Ishikawa (cell line): ENCODE measurements at regions not wholly inside any gene's neighbourhood (a gene's known extent, or its start where the extent isn't known, plus 50 kb on each side); places are given as distances from the start of the nearest gene placed in this dataset.

ENCODE experiments used
- CEBPB ChIP-seq: IDR thresholded peaks from 2 replicates; pipeline ENCODE4 v1.6.1; 2012
- CREB1 ChIP-seq: IDR thresholded peaks from 2 replicates; pipeline ENCODE4 v1.6.1; 2012; ENCODE audit warnings: low read depth
- EGR1 ChIP-seq: IDR thresholded peaks from 2 replicates; pipeline ENCODE4 v1.6.1; 2012
- EP300 ChIP-seq: IDR thresholded peaks from 2 replicates; pipeline ENCODE4 v1.6.1; 2012; ENCODE audit warnings: borderline replicate concordance
- FOXM1 ChIP-seq: IDR thresholded peaks from 2 replicates; pipeline ENCODE4 v1.6.1; 2012; ENCODE audit warnings: low read depth, borderline replicate concordance
- NFIC ChIP-seq: IDR thresholded peaks from 2 replicates; pipeline ENCODE4 v1.6.1; 2012
- RAD21 ChIP-seq: IDR thresholded peaks from 2 replicates; pipeline ENCODE4 v1.6.1; 2012; ENCODE audit warnings: low read depth
- TAF1 ChIP-seq: IDR thresholded peaks from 2 replicates; pipeline ENCODE4 v1.6.1; 2012; ENCODE audit warnings: low read depth, mild to moderate bottlenecking
- TCF12 ChIP-seq: IDR thresholded peaks from 2 replicates; pipeline ENCODE4 v1.6.1; 2012; ENCODE audit warnings: low read depth
- TEAD4 ChIP-seq: IDR thresholded peaks from 2 replicates; pipeline ENCODE4 v1.6.1; 2012
- YY1 ChIP-seq: IDR thresholded peaks from 2 replicates; pipeline ENCODE4 v1.6.1; 2012; ENCODE audit warnings: low read depth
- ZBTB7A ChIP-seq: IDR thresholded peaks from 2 replicates; pipeline ENCODE4 v1.6.1; 2012; ENCODE audit warnings: low read depth
- TF ChIP-seq, protein P1 (sequence below): IDR thresholded peaks from 2 replicates; pipeline ENCODE4 v1.6.1; 2012
- TF ChIP-seq, protein P2 (sequence below): IDR thresholded peaks from 2 replicates; pipeline ENCODE4 v1.6.1; 2012
- TF ChIP-seq, protein P3 (sequence below): IDR thresholded peaks from 2 replicates; pipeline ENCODE4 v1.6.1; 2012; ENCODE audit warnings: low read depth, mild to moderate bottlenecking

DNA sequence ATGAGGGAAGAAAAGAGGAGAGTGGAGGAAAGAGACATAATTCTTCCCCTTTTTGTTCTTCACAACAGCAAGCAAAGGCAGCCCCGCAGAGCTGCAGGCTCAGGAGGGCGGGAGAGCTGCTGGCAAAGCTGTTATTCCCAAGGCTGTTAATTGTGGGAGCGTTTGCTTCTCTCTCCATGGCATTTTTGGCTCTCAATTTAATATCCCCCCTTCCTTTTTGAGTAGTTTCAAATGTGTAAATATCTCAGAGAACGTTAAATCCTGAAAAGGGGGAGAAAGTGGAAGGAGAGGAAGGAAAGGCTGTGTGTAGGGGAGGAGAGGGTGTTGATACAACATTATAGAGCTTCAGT lies 165.7 kb downstream of the NSG2 start:
- no peak for TF ChIP-seq CEBPB
- no peak for TF ChIP-seq RAD21
- TF ChIP-seq, protein P1, sequence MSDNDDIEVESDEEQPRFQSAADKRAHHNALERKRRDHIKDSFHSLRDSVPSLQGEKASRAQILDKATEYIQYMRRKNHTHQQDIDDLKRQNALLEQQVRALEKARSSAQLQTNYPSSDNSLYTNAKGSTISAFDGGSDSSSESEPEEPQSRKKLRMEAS, result no peak
- TF ChIP-seq, protein P2, sequence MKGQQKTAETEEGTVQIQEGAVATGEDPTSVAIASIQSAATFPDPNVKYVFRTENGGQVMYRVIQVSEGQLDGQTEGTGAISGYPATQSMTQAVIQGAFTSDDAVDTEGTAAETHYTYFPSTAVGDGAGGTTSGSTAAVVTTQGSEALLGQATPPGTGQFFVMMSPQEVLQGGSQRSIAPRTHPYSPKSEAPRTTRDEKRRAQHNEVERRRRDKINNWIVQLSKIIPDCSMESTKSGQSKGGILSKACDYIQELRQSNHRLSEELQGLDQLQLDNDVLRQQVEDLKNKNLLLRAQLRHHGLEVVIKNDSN, result no peak
- no peak for TF ChIP-seq CREB1

DNA sequence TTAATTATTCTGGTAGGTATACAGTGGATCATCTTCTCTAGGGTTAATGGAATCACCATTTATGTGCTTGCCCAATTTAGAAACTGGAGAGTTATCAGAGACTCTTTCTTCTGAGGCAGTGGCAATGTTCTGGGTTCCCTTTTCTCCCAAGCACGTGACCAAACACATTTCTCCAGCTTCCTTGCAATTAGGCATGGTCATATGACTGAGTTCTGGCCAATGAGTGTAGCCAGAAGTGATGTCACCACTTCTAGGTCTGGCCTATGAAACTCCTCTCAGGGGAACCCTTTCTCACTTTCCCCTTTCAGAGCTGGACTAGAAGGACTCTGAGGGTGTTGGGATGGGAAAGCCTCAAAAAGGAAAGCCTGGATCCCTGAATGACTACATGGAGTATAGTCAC lies 172.0 kb downstream of the NSG2 start:
- TF ChIP-seq, protein P2, result peak; percentile 37; the same call in 1 of the 2 replicates
- no peak for TF ChIP-seq ZBTB7A
- TF ChIP-seq, protein P3, sequence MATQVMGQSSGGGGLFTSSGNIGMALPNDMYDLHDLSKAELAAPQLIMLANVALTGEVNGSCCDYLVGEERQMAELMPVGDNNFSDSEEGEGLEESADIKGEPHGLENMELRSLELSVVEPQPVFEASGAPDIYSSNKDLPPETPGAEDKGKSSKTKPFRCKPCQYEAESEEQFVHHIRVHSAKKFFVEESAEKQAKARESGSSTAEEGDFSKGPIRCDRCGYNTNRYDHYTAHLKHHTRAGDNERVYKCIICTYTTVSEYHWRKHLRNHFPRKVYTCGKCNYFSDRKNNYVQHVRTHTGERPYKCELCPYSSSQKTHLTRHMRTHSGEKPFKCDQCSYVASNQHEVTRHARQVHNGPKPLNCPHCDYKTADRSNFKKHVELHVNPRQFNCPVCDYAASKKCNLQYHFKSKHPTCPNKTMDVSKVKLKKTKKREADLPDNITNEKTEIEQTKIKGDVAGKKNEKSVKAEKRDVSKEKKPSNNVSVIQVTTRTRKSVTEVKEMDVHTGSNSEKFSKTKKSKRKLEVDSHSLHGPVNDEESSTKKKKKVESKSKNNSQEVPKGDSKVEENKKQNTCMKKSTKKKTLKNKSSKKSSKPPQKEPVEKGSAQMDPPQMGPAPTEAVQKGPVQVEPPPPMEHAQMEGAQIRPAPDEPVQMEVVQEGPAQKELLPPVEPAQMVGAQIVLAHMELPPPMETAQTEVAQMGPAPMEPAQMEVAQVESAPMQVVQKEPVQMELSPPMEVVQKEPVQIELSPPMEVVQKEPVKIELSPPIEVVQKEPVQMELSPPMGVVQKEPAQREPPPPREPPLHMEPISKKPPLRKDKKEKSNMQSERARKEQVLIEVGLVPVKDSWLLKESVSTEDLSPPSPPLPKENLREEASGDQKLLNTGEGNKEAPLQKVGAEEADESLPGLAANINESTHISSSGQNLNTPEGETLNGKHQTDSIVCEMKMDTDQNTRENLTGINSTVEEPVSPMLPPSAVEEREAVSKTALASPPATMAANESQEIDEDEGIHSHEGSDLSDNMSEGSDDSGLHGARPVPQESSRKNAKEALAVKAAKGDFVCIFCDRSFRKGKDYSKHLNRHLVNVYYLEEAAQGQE, result no peak
- TF ChIP-seq CREB1, result no peak
- no peak for TF ChIP-seq YY1
- no peak for TF ChIP-seq TCF12

DNA sequence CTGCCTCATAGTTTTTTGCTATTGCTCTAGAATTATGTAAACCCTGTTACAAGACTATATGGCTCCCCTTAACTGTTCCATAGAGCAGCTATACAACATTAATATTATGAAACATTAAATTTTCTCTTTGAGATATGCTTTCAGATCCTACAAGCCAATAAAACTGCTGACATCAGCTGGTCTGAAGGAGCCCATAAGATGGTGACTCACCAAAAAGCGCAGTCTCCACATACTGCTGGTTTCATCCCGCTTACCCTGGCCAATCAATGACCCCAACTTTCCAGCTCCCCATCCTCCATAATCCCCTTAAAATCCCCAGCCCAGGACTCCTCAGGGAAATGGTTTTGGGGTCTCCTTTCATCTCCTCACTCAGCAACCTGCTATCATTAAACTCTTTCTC lies 172.7 kb downstream of the NSG2 start:
- TF ChIP-seq, protein P3, result no peak
- TF ChIP-seq, protein P1, result no peak
- TF ChIP-seq EP300 (no peak), ZBTB7A (no peak), TCF12 (no peak), TEAD4 (no peak), TAF1 (no peak), CEBPB (no peak), EGR1 (no peak), YY1 (no peak), FOXM1 (no peak)
- TF ChIP-seq, protein P2, result no peak

DNA sequence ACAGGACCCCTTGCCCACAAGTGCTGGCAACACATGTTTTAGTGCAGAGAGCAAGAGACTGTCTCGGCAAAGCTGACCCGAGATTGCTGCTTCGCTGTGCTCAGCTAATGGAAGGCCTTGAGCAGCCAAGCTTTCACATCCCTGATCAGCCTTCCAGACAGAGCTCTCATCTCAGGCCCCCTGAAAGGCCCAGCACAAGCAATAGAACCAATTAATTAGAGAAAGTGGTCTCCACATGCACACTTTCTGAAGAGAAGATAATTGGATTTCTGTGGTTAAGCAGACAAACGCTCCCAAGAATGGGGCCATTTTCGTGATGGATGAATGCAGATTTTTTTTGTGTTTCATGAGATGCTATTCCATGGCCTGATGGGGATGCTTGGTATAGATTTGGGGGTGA lies 174.9 kb downstream of the NSG2 start:
- no peak for TF ChIP-seq CREB1

DNA sequence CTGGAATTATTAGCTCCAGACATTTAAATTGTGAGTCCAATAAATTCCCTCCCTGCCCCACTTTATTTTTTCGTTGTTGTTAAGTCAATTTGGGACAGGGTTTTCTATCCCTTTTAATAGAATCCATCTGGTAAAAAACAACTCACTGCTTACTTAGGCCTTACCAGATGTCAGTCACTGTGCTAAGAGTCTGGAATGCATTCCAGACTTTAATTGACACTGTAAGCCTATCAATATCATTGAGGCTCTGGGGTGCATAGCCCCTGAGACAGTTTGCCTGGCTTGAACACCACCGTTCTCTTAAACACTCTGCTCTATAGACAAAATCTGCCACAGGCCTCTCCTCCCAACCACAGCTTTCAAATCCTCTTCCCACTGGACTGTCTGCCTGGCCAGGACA lies 175.9 kb downstream of the NSG2 start:
- no peak for TF ChIP-seq TEAD4
- no peak for TF ChIP-seq TAF1
- no peak for TF ChIP-seq YY1

DNA sequence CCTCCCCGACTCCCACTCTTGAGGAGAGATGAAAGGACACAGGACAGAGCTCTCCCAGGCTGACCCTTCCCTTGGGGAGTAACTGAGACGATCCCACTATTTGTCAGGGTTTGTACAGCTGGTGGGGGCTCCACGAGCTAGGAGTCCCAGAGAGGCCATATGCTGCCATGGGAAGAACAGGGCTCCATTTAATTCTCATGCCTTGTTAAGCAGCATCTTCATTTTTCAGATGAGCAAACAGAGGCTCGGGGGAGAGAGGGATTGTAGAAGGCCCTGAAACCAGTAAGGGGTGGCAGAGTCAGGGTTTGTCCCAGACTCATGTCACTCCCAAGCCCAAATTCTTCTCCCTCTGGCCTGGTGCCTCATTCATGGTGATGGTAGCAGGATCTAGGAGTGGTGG lies 176.4 kb downstream of the NSG2 start:
- no peak for TF ChIP-seq NFIC
- TF ChIP-seq, protein P1, result no peak
- no peak for TF ChIP-seq TEAD4
- TF ChIP-seq TCF12, result no peak
- TF ChIP-seq YY1, result no peak
- TF ChIP-seq CREB1, result no peak
- no peak for TF ChIP-seq RAD21
- TF ChIP-seq, protein P3, result no peak
- TF ChIP-seq CEBPB, result no peak
- TF ChIP-seq, protein P2, result no peak
